ENCODE measurements at regions not wholly inside any gene's neighbourhood (a gene's known extent, or its start where the extent isn't known, plus 50 kb on each side); places are given as distances from the start of the nearest gene placed in this dataset.

DNA sequence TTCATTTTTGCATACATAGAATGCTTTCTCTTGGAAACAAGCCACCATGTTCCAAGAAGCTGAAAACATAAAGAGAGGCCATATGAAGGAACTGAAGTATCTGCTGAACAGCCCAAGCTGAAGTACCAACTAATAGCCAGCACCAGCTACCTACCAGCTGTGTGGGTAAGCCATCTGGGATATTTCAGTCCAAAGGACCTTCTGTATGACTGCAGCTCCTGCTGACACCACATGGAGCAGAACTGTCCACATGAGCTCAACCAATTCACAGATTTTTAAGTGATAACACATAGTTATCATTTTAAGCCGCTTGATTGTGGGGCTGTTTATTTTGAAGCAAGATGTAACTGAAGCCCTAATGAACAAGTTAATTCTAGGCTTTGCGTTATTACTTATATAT, 621.1 kb upstream of the KLHL1 start:
- Mint-ChIP-seq H3K27me3 (ENCODE audit: unreplicated experiment) (no peaks in the 10 kb centered on the region), H3K9me3 (ENCODE audit: low read depth, unreplicated experiment) (no peaks in the 10 kb centered on the region), H3K36me3 (ENCODE audit: insufficient read depth, unreplicated experiment) (no peaks in the 10 kb centered on the region), H3K4me3 (ENCODE audit: low read depth, unreplicated experiment) (no peak overlapping the region), H3K27ac (ENCODE audit: unreplicated experiment) (no peak overlapping the region), H3K4me1 (ENCODE audit: low read depth, unreplicated experiment) (no peaks in the 10 kb centered on the region)
- no peak for DNase-seq
- no TSS peak for BruUV-seq (replicated peaks)
- TF ChIP-seq, protein P1, sequence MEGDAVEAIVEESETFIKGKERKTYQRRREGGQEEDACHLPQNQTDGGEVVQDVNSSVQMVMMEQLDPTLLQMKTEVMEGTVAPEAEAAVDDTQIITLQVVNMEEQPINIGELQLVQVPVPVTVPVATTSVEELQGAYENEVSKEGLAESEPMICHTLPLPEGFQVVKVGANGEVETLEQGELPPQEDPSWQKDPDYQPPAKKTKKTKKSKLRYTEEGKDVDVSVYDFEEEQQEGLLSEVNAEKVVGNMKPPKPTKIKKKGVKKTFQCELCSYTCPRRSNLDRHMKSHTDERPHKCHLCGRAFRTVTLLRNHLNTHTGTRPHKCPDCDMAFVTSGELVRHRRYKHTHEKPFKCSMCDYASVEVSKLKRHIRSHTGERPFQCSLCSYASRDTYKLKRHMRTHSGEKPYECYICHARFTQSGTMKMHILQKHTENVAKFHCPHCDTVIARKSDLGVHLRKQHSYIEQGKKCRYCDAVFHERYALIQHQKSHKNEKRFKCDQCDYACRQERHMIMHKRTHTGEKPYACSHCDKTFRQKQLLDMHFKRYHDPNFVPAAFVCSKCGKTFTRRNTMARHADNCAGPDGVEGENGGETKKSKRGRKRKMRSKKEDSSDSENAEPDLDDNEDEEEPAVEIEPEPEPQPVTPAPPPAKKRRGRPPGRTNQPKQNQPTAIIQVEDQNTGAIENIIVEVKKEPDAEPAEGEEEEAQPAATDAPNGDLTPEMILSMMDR (IDR thresholded peaks at IDR 0.05; ENCODE audit: unreplicated experiment), result no peak
- CTCF ChIA-PET, result no interaction called here
- intact Hi-C loops (cut with micrococcal nuclease; ENCODE audit: unreplicated experiment), result loop anchor here (10.0 kb wide), 1 partner anchor 105 kb away; no protein-coding TSS in a partner anchor

DNA sequence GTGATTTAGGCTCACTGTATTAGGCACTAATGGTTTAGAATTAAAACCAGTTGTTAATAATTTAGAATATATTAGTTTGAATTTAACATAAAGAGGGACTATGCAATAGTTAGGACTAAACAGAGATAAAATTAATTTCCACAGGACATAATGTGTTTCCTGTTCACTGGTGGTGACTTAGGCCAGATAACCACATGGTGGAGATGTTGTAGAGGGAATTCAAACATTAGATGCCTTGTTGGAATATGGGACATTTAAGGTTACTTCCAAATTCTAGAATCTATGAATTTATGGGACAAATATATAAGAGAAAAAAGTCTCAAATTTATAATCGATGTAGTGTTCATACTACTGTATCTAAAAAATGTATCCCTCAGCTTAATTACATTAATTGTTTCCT, 615.5 kb upstream of the KLHL1 start:
- H3K4me3 Mint-ChIP-seq (ENCODE audit: low read depth, unreplicated experiment), result no peak overlapping the region
- TF ChIP-seq, protein P1 (IDR thresholded peaks at IDR 0.05; ENCODE audit: unreplicated experiment), result no peak
- intact Hi-C loops (cut with micrococcal nuclease; ENCODE audit: unreplicated experiment), result loop anchor here (1.0 to 10.0 kb wide), 2 partner anchors 99 to 241 kb away; no protein-coding TSS in a partner anchor
- DNase-seq, result no peak
- H3K27me3 Mint-ChIP-seq (ENCODE audit: unreplicated experiment), result no peaks in the 10 kb centered on the region
- H3K36me3 Mint-ChIP-seq (ENCODE audit: insufficient read depth, unreplicated experiment), result no peaks in the 10 kb centered on the region
- H3K27ac Mint-ChIP-seq (ENCODE audit: unreplicated experiment), result no peak overlapping the region
- no peaks in the 10 kb centered on the region for H3K4me1 Mint-ChIP-seq (ENCODE audit: low read depth, unreplicated experiment)
- no peaks in the 10 kb centered on the region for H3K9me3 Mint-ChIP-seq (ENCODE audit: low read depth, unreplicated experiment)
- CTCF ChIA-PET, result no interaction called here
- BruUV-seq (replicated peaks), result no TSS peak

DNA sequence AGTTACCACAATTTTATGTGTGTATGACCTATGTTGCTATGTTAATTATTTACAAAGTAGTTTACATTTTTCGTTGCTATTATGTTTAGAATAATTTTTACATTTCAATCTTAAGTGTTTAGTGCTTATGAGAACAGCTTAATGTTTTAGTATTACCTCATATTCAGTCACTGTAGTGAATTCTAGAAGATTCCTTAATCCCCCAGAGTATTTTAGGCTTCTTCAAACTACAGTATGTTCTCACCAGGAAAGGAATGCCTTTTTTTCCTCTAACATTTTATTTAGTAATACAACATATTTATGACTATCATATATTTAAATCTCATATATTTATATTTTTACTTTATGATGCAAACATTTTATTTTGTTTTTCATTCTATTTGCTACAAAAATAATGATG, 612.1 kb upstream of the KLHL1 start:
- no peak overlapping the region for H3K4me3 Mint-ChIP-seq (ENCODE audit: low read depth, unreplicated experiment)
- CTCF ChIA-PET, result no interaction called here
- no TSS peak for BruUV-seq (replicated peaks)
- no peaks in the 10 kb centered on the region for H3K9me3 Mint-ChIP-seq (ENCODE audit: low read depth, unreplicated experiment)
- no peaks in the 10 kb centered on the region for H3K4me1 Mint-ChIP-seq (ENCODE audit: low read depth, unreplicated experiment)
- intact Hi-C loops (cut with micrococcal nuclease; ENCODE audit: unreplicated experiment), result loop anchor here (10.0 kb wide), 1 partner anchor 96 kb away; no protein-coding TSS in a partner anchor
- DNase-seq, result no peak
- no peaks in the 10 kb centered on the region for H3K36me3 Mint-ChIP-seq (ENCODE audit: insufficient read depth, unreplicated experiment)
- H3K27ac Mint-ChIP-seq (ENCODE audit: unreplicated experiment), result no peak overlapping the region
- no peaks in the 10 kb centered on the region for H3K27me3 Mint-ChIP-seq (ENCODE audit: unreplicated experiment)
- TF ChIP-seq, protein P1 (IDR thresholded peaks at IDR 0.05; ENCODE audit: unreplicated experiment), result no peak

DNA sequence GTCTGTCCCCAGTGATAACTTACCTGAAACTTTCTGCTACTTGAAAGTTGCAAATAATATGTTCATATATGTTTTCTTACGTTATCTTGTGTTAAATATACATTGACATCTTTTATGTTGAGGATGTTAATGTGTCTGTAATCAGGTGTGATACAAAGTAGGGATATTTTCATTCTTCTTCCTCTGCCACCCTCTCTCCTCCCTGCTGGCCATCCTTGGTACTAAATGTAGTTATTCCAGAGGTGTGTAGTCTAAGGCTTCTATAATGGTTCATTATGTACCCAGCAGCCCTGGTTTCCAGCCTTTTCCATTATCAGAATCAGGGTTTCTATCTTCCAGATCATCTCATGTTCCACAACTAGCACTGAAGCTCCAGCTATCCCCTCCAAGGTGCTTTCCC, 606.7 kb upstream of the KLHL1 start:
- Mint-ChIP-seq H3K9me3 (ENCODE audit: low read depth, unreplicated experiment) (no peaks in the 10 kb centered on the region), H3K27me3 (ENCODE audit: unreplicated experiment) (no peaks in the 10 kb centered on the region), H3K27ac (ENCODE audit: unreplicated experiment) (no peak overlapping the region), H3K4me3 (ENCODE audit: low read depth, unreplicated experiment) (no peak overlapping the region), H3K4me1 (ENCODE audit: low read depth, unreplicated experiment) (no peaks in the 10 kb centered on the region), H3K36me3 (ENCODE audit: insufficient read depth, unreplicated experiment) (no peaks in the 10 kb centered on the region)
- TF ChIP-seq, protein P1 (IDR thresholded peaks at IDR 0.05; ENCODE audit: unreplicated experiment), result no peak
- CTCF ChIA-PET, result no interaction called here
- BruUV-seq (replicated peaks), result no TSS peak
- no peak for DNase-seq
- intact Hi-C loops (cut with micrococcal nuclease; ENCODE audit: unreplicated experiment), result no loop called here

Measured in Calu3 (cell line).